PC-3 (cell line): ENCODE measurements at regions not wholly inside any gene's neighbourhood (a gene's known extent, or its start where the extent isn't known, plus 50 kb on each side); places are given as distances from the start of the nearest gene placed in this dataset.

Source experiments
- CTCF ChIP-seq: fragments of 300-600 bp; sonication (generic); conservative IDR thresholded peaks from 2 replicates; pipeline ENCODE4 v1.5.1; 2017; ENCODE audit warnings: antibody characterized with exemption, low read depth, mild to moderate bottlenecking, low read length
- EZH2 ChIP-seq: fragments of 300-600 bp; sonication (generic); IDR thresholded peaks from one replicate; pipeline ENCODE4 v1.6.1; 2017; ENCODE audit warnings: antibody characterized with exemption, mild to moderate bottlenecking, low read length; ENCODE audit not compliant: unreplicated experiment
- EZH2phosphoT487 ChIP-seq: fragments of 300-600 bp; sonication (generic); IDR thresholded peaks from 2 replicates; pipeline ENCODE4 v1.6.1; 2018; ENCODE audit warnings: mild to moderate bottlenecking, antibody characterized with exemption, low read length, borderline replicate concordance

- TF ChIP-seq CTCF (no peak), EZH2phosphoT487 (no peak), EZH2 (no peak)
Observed at GRCh38 chr9:7608261-7608660, 191.3 kb downstream of the DMAC1 start.
